Liver (tissue), 3 donors: ENCODE measurements at regions not wholly inside any gene's neighbourhood (a gene's known extent, or its start where the extent isn't known, plus 50 kb on each side); places are given as distances from the start of the nearest gene placed in this dataset.

ENCODE experiments used
- EGR1 ChIP-seq, 2 donors: IDR thresholded peaks; 2 replicates each; pipeline ENCODE4 v1.6.1; 2016 to 2018; ENCODE audit warnings: antibody characterized with exemption in 2 of 2, low read depth in 2 of 2
- JUND ChIP-seq, 2 donors: IDR thresholded peaks; 2 replicates each; pipeline ENCODE4 v1.6.1; 2016; ENCODE audit warnings: antibody characterized with exemption in 2 of 2
- TF ChIP-seq, protein P1 (sequence below): IDR thresholded peaks from 2 replicates; pipeline ENCODE4 v1.6.1; 2016; ENCODE audit warnings: antibody characterized with exemption
- TF ChIP-seq, protein P2 (sequence below): fragments of 150-350 bp; IDR thresholded peaks from 2 replicates; pipeline ENCODE4 v1.5.1; 2017; ENCODE audit warnings: improper control_type of control experiment, low read depth, low read length; ENCODE audit not compliant: missing input control
- donor health status: healthy.
- donor health status: healthy.

GRCh38 chr2:120548627-120549608 lies 186.8 kb upstream of the GLI2 start:
- TF ChIP-seq, protein P1, sequence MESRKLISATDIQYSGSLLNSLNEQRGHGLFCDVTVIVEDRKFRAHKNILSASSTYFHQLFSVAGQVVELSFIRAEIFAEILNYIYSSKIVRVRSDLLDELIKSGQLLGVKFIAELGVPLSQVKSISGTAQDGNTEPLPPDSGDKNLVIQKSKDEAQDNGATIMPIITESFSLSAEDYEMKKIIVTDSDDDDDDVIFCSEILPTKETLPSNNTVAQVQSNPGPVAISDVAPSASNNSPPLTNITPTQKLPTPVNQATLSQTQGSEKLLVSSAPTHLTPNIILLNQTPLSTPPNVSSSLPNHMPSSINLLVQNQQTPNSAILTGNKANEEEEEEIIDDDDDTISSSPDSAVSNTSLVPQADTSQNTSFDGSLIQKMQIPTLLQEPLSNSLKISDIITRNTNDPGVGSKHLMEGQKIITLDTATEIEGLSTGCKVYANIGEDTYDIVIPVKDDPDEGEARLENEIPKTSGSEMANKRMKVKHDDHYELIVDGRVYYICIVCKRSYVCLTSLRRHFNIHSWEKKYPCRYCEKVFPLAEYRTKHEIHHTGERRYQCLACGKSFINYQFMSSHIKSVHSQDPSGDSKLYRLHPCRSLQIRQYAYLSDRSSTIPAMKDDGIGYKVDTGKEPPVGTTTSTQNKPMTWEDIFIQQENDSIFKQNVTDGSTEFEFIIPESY, result peak; percentile 78
- TF ChIP-seq, protein P2, sequence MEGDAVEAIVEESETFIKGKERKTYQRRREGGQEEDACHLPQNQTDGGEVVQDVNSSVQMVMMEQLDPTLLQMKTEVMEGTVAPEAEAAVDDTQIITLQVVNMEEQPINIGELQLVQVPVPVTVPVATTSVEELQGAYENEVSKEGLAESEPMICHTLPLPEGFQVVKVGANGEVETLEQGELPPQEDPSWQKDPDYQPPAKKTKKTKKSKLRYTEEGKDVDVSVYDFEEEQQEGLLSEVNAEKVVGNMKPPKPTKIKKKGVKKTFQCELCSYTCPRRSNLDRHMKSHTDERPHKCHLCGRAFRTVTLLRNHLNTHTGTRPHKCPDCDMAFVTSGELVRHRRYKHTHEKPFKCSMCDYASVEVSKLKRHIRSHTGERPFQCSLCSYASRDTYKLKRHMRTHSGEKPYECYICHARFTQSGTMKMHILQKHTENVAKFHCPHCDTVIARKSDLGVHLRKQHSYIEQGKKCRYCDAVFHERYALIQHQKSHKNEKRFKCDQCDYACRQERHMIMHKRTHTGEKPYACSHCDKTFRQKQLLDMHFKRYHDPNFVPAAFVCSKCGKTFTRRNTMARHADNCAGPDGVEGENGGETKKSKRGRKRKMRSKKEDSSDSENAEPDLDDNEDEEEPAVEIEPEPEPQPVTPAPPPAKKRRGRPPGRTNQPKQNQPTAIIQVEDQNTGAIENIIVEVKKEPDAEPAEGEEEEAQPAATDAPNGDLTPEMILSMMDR, result no peak
- TF ChIP-seq EGR1 (IDR thresholded peaks at IDR 0.05; ENCODE audit: low read depth in 2 of 2) (peak in 1 of 2 donors; percentile 56), JUND (IDR thresholded peaks at IDR 0.05) (peak in 1 of 2 donors; percentile 82)
